Osteoblast (primary cell): ENCODE measurements at regions not wholly inside any gene's neighbourhood (a gene's known extent, or its start where the extent isn't known, plus 50 kb on each side); places are given as distances from the start of the nearest gene placed in this dataset.

Source experiments
- DNase-seq: peaks from one replicate; pipeline ENCODE4 v3.0.0; 2011; ENCODE audit warnings: low spot score, mixed read lengths; ENCODE audit not compliant: insufficient read length; ENCODE audit errors: missing footprints
- H2AFZ ChIP-seq: 2 replicates; pipeline ENCODE4 v1.6.0; 2011; ENCODE audit warnings: mild to moderate bottlenecking, low read length
- H3K27ac ChIP-seq: 2 replicates; pipeline ENCODE4 v1.5.1; 2011; ENCODE audit warnings: mild to moderate bottlenecking, low read depth, low read length, moderate library complexity
- H3K27me3 ChIP-seq: 2 replicates; pipeline ENCODE4 v1.6.0; 2012; ENCODE audit warnings: mild to moderate bottlenecking, control low read depth, inconsistent platforms, low read length, moderate library complexity; ENCODE audit not compliant: insufficient read depth
- H3K36me3 ChIP-seq: 2 replicates; pipeline ENCODE4 v1.5.1; 2011; ENCODE audit warnings: mild to moderate bottlenecking, low read length, control low read depth, moderate library complexity; ENCODE audit not compliant: insufficient read depth
- H3K4me1 ChIP-seq: 2 replicates; pipeline ENCODE4 v1.5.1; 2011; ENCODE audit warnings: mild to moderate bottlenecking, low read length, control low read depth, moderate library complexity; ENCODE audit not compliant: insufficient read depth
- H3K4me2 ChIP-seq: 2 replicates; pipeline ENCODE4 v1.6.0; 2011; ENCODE audit warnings: mild to moderate bottlenecking, low read length; ENCODE audit not compliant: insufficient read depth
- H3K4me3 ChIP-seq: fragments of 200-600 bp; sonication (generic); 3 replicates; pipeline ENCODE4 v1.5.1; 2012; ENCODE audit warnings: mild to moderate bottlenecking, low read length, inconsistent platforms; ENCODE audit not compliant: insufficient read depth
- H3K79me2 ChIP-seq: 2 replicates; pipeline ENCODE4 v1.6.0; 2012; ENCODE audit warnings: mild to moderate bottlenecking, low read length, control low read depth, inconsistent platforms; ENCODE audit not compliant: insufficient read depth
- H3K9me3 ChIP-seq: 2 replicates; pipeline ENCODE4 v1.5.1; 2011; ENCODE audit warnings: low read depth, low read length, control low read depth
- H4K20me1 ChIP-seq: 2 replicates; pipeline ENCODE4 v1.6.0; 2012; ENCODE audit warnings: mild to moderate bottlenecking, low read length, control low read depth; ENCODE audit not compliant: insufficient read depth
- TF ChIP-seq, protein P1 (sequence below): IDR thresholded peaks from 2 replicates; pipeline ENCODE4 v1.5.1; 2011; ENCODE audit warnings: mild to moderate bottlenecking, low read depth, low read length, moderate library complexity; ENCODE audit errors: extremely low read depth

DNA sequence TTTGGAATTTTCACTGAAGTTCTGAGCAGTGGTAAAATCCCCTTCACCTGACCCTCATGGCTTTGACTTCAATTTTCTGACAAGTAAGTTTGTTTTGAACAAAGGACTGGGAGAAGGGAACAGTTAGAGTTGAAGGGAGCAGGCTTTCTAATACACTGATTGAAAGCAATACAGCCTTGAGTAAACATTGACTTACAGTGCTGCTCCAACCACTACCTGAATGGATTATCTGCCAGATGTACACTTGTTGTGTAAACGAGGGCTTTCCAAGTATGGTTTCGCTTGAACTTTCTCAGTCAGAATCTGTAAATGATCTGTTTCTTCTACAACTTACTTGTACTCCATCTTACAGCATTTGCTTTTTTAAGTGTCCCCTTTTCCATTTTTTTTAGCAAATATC, 1414.9 kb upstream of the NUDT12 start:
- H3K4me3 ChIP-seq, result no peak overlapping the region
- DNase-seq, result no peak
- TF ChIP-seq, protein P1, sequence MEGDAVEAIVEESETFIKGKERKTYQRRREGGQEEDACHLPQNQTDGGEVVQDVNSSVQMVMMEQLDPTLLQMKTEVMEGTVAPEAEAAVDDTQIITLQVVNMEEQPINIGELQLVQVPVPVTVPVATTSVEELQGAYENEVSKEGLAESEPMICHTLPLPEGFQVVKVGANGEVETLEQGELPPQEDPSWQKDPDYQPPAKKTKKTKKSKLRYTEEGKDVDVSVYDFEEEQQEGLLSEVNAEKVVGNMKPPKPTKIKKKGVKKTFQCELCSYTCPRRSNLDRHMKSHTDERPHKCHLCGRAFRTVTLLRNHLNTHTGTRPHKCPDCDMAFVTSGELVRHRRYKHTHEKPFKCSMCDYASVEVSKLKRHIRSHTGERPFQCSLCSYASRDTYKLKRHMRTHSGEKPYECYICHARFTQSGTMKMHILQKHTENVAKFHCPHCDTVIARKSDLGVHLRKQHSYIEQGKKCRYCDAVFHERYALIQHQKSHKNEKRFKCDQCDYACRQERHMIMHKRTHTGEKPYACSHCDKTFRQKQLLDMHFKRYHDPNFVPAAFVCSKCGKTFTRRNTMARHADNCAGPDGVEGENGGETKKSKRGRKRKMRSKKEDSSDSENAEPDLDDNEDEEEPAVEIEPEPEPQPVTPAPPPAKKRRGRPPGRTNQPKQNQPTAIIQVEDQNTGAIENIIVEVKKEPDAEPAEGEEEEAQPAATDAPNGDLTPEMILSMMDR, result no peak
- H3K9me3 ChIP-seq, result peaks cover 2% of the 10 kb centered on the region
- H3K4me1 ChIP-seq, result no peaks in the 10 kb centered on the region
- no peak overlapping the region for H3K27ac ChIP-seq
- no peak overlapping the region for H2AFZ ChIP-seq
- no peaks in the 10 kb centered on the region for H3K79me2 ChIP-seq
- H4K20me1 ChIP-seq, result no peaks in the 10 kb centered on the region
- no peaks in the 10 kb centered on the region for H3K27me3 ChIP-seq
- no peaks in the 10 kb centered on the region for H3K36me3 ChIP-seq
- no peak overlapping the region for H3K4me2 ChIP-seq

DNA sequence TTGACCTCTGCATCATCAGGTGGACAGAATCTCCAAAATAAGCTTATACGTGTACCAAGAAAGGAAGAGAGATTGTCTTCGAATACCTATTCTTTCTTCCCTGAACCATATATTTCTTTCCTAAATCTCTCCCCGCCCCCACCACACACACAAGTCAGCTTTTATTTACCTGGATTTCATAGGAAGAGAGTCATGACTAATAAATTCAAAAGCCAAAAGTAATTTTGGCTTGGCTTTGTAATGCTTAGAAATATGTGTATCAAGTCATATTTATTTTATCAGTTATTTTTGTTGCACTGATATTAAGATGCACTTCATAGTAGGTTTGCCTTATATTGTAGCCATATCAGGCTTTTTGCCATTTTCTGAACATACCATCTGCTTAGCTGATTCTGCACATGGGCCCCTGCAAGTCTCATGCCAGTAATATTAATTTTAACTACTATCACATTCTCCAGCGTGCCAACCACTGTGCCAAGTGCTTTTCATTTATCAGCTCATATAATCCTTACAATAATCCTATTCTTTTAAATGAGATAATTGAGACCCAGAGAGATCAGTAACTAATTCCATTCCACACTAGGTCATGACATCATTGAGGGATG, 1405.3 kb upstream of the NUDT12 start:
- H3K79me2 ChIP-seq, result no peaks in the 10 kb centered on the region
- H3K4me3 ChIP-seq, result no peak overlapping the region
- H3K27me3 ChIP-seq, result no peaks in the 10 kb centered on the region
- no peak overlapping the region for H2AFZ ChIP-seq
- no peaks in the 10 kb centered on the region for H4K20me1 ChIP-seq
- H3K9me3 ChIP-seq, result no peaks in the 10 kb centered on the region
- TF ChIP-seq, protein P1, result no peak
- no peak overlapping the region for H3K27ac ChIP-seq
- DNase-seq, result no peak
- H3K4me1 ChIP-seq, result no peaks in the 10 kb centered on the region
- H3K4me2 ChIP-seq, result no peak overlapping the region
- H3K36me3 ChIP-seq, result no peaks in the 10 kb centered on the region

DNA sequence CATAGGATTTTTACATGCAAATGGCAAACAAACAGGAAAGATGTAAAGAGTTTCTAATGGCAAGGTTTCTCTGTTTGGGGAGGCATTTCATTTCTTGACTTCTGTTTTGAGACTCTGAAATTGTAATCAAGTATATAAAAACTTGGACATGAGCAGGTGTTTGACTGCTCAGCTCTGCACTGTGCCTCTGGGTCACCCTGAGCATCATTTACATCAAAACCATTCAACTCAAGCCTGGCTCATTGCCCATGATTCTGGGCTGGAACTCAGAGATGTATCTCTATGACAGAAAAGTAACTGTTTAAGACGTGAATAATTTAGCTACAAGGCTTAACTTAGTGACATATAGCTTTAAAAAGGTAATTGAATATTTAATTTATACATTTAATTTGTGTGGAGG, 1402.4 kb upstream of the NUDT12 start:
- no peaks in the 10 kb centered on the region for H4K20me1 ChIP-seq
- H3K79me2 ChIP-seq, result no peaks in the 10 kb centered on the region
- TF ChIP-seq, protein P1, result no peak
- H3K9me3 ChIP-seq, result no peaks in the 10 kb centered on the region
- no peaks in the 10 kb centered on the region for H3K4me1 ChIP-seq
- no peaks in the 10 kb centered on the region for H3K36me3 ChIP-seq
- no peak overlapping the region for H3K4me3 ChIP-seq
- DNase-seq, result no peak
- H3K27me3 ChIP-seq, result no peaks in the 10 kb centered on the region
- H3K4me2 ChIP-seq, result no peak overlapping the region
- no peak overlapping the region for H2AFZ ChIP-seq
- no peak overlapping the region for H3K27ac ChIP-seq

DNA sequence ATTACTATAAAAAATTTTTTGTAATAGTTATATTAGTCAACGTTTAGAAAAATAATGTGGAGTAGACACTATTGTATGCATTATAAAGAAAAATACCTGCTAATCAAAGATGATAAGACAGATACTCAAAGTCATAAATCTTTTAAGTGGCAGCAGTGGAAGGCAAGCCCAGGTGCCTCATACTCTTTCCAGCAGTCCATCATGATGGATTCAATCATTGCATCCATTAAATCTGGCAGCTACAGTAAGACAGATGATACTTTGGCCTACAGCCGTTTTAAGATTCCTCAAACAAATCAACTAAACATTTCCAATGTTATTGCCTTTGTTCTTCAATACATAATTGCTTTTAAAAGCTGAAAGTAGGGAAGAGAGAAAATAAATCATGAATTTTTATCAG, 1392.9 kb upstream of the NUDT12 start:
- H3K79me2 ChIP-seq, result no peaks in the 10 kb centered on the region
- no peaks in the 10 kb centered on the region for H3K36me3 ChIP-seq
- H2AFZ ChIP-seq, result no peak overlapping the region
- no peaks in the 10 kb centered on the region for H4K20me1 ChIP-seq
- TF ChIP-seq, protein P1, result no peak
- no peak overlapping the region for H3K27ac ChIP-seq
- H3K9me3 ChIP-seq, result peaks cover 3% of the 10 kb centered on the region
- no peak overlapping the region for H3K4me2 ChIP-seq
- H3K4me3 ChIP-seq, result no peak overlapping the region
- H3K4me1 ChIP-seq, result no peaks in the 10 kb centered on the region
- H3K27me3 ChIP-seq, result no peaks in the 10 kb centered on the region
- no peak for DNase-seq
